Spleen (tissue), 11 donors: ENCODE measurements at regions not wholly inside any gene's neighbourhood (a gene's known extent, or its start where the extent isn't known, plus 50 kb on each side); places are given as distances from the start of the nearest gene placed in this dataset.
A peak's percentile ranks its signal among the peaks of the same experiment; 100 is the strongest.

ENCODE experiments used
- DNase-seq: peaks from one replicate; pipeline ENCODE4 v3.0.0-alpha.2; 2020
- H3K27ac ChIP-seq, 8 donors: fragments of 200-600 bp; sonication (generic) in 7 of 8; 1 replicate in 4 of 8; 2 replicates in 4 of 8; pipeline versions ENCODE4 v1.5.0 to v1.8.0; 2016 to 2021; ENCODE audit warnings: inconsistent platforms in 4 of 8, mild to moderate bottlenecking in 4 of 8, moderate library complexity in 1 of 8
- H3K27me3 ChIP-seq, 7 donors: fragments of 200-600 bp; sonication (generic) in 6 of 7; replicated peaks in 1 of 7; 1 replicate in 4 of 7; 2 replicates in 3 of 7; pipeline versions ENCODE4 v1.5.0 to v1.8.0; 2016 to 2021; ENCODE audit warnings: inconsistent platforms in 3 of 7, mild to moderate bottlenecking in 1 of 7
- H3K36me3 ChIP-seq, 6 donors: fragments of 200-600 bp; sonication (generic) in 5 of 6; 1 replicate in 4 of 6; 2 replicates in 2 of 6; pipeline versions ENCODE4 v1.5.0 to v1.8.0; 2016 to 2021; ENCODE audit warnings: inconsistent platforms in 2 of 6
- H3K4me1 ChIP-seq, 6 donors: fragments of 200-600 bp; sonication (generic) in 5 of 6; 1 replicate in 3 of 6; 2 replicates in 3 of 6; pipeline versions ENCODE4 v1.5.0 to v1.8.0; 2016 to 2021; ENCODE audit warnings: inconsistent platforms in 3 of 6
- H3K4me3 ChIP-seq, 8 donors: fragments of 200-600 bp; sonication (generic) in 7 of 8; 1 replicate in 4 of 8; 2 replicates in 4 of 8; pipeline versions ENCODE4 v1.5.0 to v1.8.0; 2016 to 2021; ENCODE audit warnings: inconsistent platforms in 4 of 8, mild to moderate bottlenecking in 4 of 8, moderate library complexity in 2 of 8
- H3K9me3 ChIP-seq, 8 donors: fragments of 200-600 bp; sonication (generic) in 7 of 8; 1 replicate in 4 of 8; 2 replicates in 4 of 8; pipeline versions ENCODE4 v1.5.0 to v1.8.0; 2016 to 2021; ENCODE audit warnings: inconsistent platforms in 4 of 8
- CTCF ChIP-seq, 11 experiments: fragments of 200-600 bp in 7 of 11; fragments of 450-650 bp in 4 of 11; sonication (generic) in 4 of 11; IDR thresholded peaks in 8 of 11; conservative IDR thresholded peaks in 3 of 11; 1 replicate in 7 of 11; 2 replicates in 4 of 11; pipeline versions ENCODE4 v1.4.0 to v1.8.0; 2016 to 2021; ENCODE audit warnings: antibody characterized with exemption in 11 of 11, inconsistent platforms in 4 of 11, mild to moderate bottlenecking in 1 of 11
- POLR2A ChIP-seq, 3 donors: fragments of 450-650 bp; IDR thresholded peaks; one replicate each; pipeline ENCODE4 v1.5.1; 2017; ENCODE audit warnings: antibody characterized with exemption in 3 of 3, mild to moderate bottlenecking in 1 of 3
- POLR2AphosphoS5 ChIP-seq, 3 donors: sonication (generic); formaldehyde crosslinking; IDR thresholded peaks; one replicate each; pipeline ENCODE4 v1.5.1; 2017; ENCODE audit warnings: antibody characterized with exemption in 3 of 3
- WGBS, 5 donors: extraction: QIAGEN DNeasy Blood & Tissue Kit in 3 of 5; methylation state at CpG; one replicate each; pipeline versions ENCODE4 v1.1.5 to v1.1.7; 2013 to 2018; 5-methylcytosine and 5-hydroxymethylcytosine counted together
- intact Hi-C: fragments of 100-400 bp; cut with DNase I; formaldehyde crosslinking; loops from one replicate; pipeline ENCODE4 v1.15.0; 2023; ENCODE audit warnings: low total_unique reads
- donor health status: healthy with polysubstance abuse.
- donor health status: DM: no; HTN: no; CAD: no; lungs with moderate emphysema.
- donor health status: DM: no; HTN: no; CAD: no.
- donor health status: Bipolar disorder and iron deficiency.
- donor health status: healthy.
- donor health status: DM: no; HTN: no; CAD: no.
- donor health status: DM: yes; HTN: yes; CAD: no.

DNA sequence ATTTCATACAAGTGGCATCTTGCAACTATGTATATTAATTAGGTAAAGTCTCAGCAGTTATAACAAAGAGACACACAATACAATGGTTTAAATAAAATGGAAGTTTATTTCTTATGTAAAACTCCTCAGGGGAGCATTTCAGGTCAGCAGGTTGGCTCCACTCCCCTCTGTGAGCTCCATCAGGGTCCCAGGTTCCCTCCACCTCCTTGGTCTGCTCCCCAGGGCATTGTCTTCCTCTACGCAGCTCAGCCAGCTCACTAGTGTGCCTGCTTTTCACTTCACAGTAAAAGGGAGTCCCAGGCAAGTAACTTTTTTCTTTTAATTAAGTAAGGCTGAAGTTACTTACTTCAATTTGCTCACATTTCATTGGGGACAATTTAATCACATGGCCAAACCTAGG is 135.3 kb upstream of the FNDC3A start:
- DNase-seq = no peak
- no peak for TF ChIP-seq POLR2AphosphoS5 (IDR thresholded peaks at IDR 0.05)
- no peak for TF ChIP-seq POLR2A (IDR thresholded peaks at IDR 0.05)
- TF ChIP-seq CTCF (IDR thresholded peaks at IDR 0.05 in 8 of 11, conservative IDR thresholded peaks at IDR 0.05 in 3 of 11) = no peak
- Histone ChIP-seq H3K27ac (peak overlapping the region in 1 of 8 donors; percentile 4), H3K4me1 (no peaks in the 10 kb centered on the region), H3K36me3 (no peaks in the 10 kb centered on the region), H3K4me3 (no peak overlapping the region), H3K27me3 (no peaks in the 10 kb centered on the region), H3K9me3 (peaks cover 0 to 4% (median 0%) of the 10 kb centered on the region in 8 donors)
- intact Hi-C loops = no loop called here
- WGBS, 5 donors = 74 to 100% (median 83%) methylated on average over 1 of the region's 1 CpG

DNA sequence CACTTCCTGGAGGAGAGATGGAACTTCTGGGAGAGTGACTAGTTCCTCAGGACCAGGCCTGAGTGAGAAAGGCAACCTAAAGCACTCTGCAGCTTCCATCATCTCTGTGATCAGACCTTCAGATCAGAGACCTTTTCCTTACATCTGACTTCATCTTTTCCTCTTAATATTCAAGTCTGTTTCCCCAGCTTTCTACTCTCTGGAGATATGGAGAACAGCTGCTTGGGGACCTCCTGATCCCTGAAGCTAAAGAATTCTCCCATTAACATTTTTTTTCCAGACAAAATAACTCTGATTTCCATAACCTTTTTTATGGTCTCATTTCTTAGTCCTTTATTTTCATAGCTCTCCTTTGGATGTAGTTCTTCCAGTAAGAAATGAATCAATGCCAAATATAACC is 133.4 kb upstream of the FNDC3A start:
- no peaks in the 10 kb centered on the region for H3K27me3 ChIP-seq
- TF ChIP-seq CTCF (IDR thresholded peaks at IDR 0.05 in 8 of 11, conservative IDR thresholded peaks at IDR 0.05 in 3 of 11) = no peak
- TF ChIP-seq POLR2A (IDR thresholded peaks at IDR 0.05) = no peak
- TF ChIP-seq POLR2AphosphoS5 (IDR thresholded peaks at IDR 0.05) = no peak
- H3K4me3 ChIP-seq = no peak overlapping the region
- no peaks in the 10 kb centered on the region for H3K4me1 ChIP-seq
- H3K36me3 ChIP-seq = no peaks in the 10 kb centered on the region
- peak overlapping the region in 5 of 8 donors; percentile 3 to 39 (median 19) for H3K27ac ChIP-seq
- intact Hi-C loops = no loop called here
- DNase-seq = no peak
- H3K9me3 ChIP-seq = no peaks in the 10 kb centered on the region

- intact Hi-C loops = no loop called here
- TF ChIP-seq POLR2A (IDR thresholded peaks at IDR 0.05) = no peak
- TF ChIP-seq POLR2AphosphoS5 (IDR thresholded peaks at IDR 0.05) = no peak
- no peak for TF ChIP-seq CTCF (IDR thresholded peaks at IDR 0.05 in 8 of 11, conservative IDR thresholded peaks at IDR 0.05 in 3 of 11)
- H3K9me3 ChIP-seq = no peaks in the 10 kb centered on the region
- no peak overlapping the region for H3K27ac ChIP-seq
- DNase-seq = no peak
- no peaks in the 10 kb centered on the region for H3K36me3 ChIP-seq
- H3K27me3 ChIP-seq = no peaks in the 10 kb centered on the region
- 77 to 90% (median 85%) methylated on average over 3 of the region's 3 CpGs for WGBS, 5 donors
- H3K4me3 ChIP-seq = no peak overlapping the region
- H3K4me1 ChIP-seq = no peaks in the 10 kb centered on the region
Measured at GRCh38 chr13:48843630-48844380, 131.9 kb upstream of the FNDC3A start.

- intact Hi-C loops = no loop called here
- H3K27ac ChIP-seq = no peak overlapping the region
- H3K4me3 ChIP-seq = no peak overlapping the region
- 86 to 96% (median 94%) methylated on average over 2 of the region's 2 CpGs for WGBS, 5 donors
- no peak for TF ChIP-seq POLR2AphosphoS5 (IDR thresholded peaks at IDR 0.05)
- TF ChIP-seq CTCF (IDR thresholded peaks at IDR 0.05 in 8 of 11, conservative IDR thresholded peaks at IDR 0.05 in 3 of 11) = no peak
- TF ChIP-seq POLR2A (IDR thresholded peaks at IDR 0.05) = no peak
- no peaks in the 10 kb centered on the region for H3K9me3 ChIP-seq
- no peak for DNase-seq
- H3K27me3 ChIP-seq = no peaks in the 10 kb centered on the region
- H3K36me3 ChIP-seq = no peaks in the 10 kb centered on the region
- H3K4me1 ChIP-seq = no peaks in the 10 kb centered on the region
Measured at GRCh38 chr13:48844676-48845075, 131.0 kb upstream of the FNDC3A start.
